Stimulated activated CD8-positive, alpha-beta memory T cell treated with anti-CD3 and anti-CD28 coated beads, Interleukin-7, amount 100 ng/mL, for 48 hours (primary cell): ENCODE measurements at regions not wholly inside any gene's neighbourhood (a gene's known extent, or its start where the extent isn't known, plus 50 kb on each side); places are given as distances from the start of the nearest gene placed in this dataset.

ENCODE experiments used
- DNase-seq, 2 donors: peaks; one replicate each; pipeline ENCODE4 v3.0.0-alpha.2; 2020; ENCODE audit warnings: low read depth in 1 of 2; ENCODE audit errors: extremely low read depth in 1 of 2

DNA sequence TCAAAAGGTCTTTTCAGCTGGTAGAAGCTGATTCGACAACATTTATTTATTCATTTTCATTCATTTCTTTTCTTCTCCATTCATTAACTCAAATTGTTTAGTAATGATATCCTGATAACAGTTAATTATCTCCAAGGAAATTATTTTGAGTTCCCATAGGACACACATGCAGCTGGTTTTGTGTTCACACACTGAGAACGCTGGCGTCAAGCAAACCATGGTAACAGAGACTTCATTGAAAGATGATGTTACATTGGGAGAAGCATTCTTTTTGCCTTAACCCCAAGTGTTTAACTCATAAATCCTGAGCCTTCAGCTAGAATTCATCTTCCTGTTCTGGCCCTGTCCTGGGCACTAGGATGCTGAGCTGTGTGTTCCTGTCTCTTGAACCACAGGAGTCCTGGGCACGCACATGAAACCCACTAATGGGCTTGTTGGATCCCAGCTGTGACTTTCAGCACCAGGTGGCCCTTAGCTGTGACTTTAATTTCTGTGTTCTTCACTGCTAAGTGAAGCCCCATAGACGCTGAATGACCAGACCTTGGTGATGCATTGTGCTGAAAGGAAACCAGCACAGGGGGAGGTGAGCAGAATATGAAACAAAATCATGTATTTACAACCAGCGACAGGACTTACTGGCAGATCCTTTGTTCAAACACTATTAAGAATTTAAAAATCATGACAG lies 121.5 kb upstream of the PRSS58 start:
- DNase-seq: no peak

DNA sequence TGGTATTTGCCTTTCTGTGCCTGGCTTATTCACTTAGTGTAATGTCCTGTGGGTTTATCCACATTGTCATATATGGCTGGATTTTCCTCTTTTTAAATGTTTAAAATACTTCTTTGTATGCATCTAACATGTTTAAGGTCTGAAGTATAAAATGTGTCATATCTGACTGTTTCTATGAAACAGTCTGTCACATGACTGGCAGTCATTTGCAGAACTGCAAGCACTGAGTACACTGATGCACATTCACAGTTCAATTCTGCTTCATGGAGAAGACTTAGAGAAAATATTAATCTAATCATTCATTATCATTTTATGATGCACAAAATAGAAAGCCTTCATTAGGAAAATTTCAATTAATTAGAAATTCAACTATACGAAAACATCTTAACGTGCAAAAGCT lies 119.7 kb upstream of the PRSS58 start:
- no peak for DNase-seq

DNA sequence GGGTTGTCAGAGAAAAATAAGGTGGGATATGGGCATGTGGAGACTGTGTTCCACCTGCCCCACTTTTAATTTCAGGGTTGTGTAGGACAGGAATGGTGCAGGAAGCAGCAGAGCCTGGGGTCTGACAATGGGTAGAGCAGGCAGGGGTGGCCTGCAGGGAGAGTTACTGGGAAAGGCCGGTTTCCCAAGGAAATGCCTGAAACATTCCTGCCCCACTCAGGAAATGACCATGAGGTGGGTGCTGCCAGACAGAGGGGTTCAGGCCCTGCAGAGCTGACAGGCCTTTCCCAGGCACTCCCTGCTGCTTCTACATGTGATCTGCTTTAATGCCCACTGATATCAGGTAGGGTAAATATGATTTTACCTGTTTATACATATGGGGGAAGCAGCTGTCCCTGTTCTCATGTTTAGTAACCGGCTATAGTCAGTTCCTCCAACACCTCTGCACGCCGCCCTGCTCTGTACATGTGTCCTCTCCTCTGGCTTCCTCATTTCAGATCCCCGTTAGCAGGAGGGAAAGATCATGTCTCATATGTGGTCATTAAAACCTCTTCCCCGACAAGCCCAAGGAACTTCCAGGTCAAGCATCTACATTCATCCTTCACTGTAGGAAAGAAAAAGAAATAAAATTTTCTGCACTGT lies 118.6 kb upstream of the PRSS58 start:
- no peak for DNase-seq

DNA sequence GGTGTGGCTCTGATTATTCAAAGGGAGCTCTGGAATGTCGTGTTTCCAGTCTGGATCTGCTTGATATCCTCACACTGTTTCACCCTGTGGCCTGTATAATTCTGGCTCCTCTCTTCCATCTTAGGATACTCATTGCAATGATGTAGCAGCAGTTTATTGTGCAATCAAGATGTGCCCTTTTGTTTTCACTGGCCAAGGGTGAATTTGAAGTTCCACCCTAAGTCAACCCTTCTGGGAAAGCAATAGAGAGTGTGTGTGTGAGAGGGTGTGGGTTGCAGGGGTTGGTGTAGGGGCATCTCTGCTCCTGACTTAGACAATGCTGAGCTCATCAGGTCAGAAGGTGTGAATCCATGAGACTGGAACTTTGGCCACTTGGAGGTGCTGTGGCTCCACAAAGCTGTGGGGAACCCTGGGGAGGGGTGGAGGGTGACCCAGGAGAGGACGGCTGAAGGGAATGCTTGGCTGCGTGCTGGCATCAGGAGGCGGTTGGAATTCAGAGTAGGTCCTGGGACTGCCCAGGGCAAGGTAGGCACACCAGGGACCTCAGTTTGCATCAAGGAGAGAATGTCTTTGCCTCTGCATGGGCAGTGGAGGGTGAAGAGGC lies 118.0 kb upstream of the PRSS58 start:
- no peak for DNase-seq

DNA sequence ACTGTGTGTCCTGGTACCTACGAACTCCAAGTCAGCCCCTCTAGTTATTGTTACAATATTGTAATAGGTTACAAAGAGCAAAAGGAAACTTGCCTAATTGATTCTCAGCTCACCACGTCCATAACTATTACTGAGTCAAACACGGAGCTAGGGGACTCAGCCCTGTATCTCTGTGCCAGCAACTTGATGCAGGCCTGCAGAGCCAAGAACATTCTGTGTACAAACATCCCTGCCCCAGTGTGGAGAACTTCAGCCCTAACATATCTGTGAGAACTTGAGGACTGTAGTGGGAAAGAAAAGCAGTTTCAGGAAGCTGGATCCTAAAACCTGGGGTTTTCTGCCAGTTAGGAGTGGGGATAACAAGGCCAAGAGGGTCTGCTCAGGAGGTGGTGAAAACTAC lies 114.9 kb upstream of the PRSS58 start:
- no peak for DNase-seq

DNA sequence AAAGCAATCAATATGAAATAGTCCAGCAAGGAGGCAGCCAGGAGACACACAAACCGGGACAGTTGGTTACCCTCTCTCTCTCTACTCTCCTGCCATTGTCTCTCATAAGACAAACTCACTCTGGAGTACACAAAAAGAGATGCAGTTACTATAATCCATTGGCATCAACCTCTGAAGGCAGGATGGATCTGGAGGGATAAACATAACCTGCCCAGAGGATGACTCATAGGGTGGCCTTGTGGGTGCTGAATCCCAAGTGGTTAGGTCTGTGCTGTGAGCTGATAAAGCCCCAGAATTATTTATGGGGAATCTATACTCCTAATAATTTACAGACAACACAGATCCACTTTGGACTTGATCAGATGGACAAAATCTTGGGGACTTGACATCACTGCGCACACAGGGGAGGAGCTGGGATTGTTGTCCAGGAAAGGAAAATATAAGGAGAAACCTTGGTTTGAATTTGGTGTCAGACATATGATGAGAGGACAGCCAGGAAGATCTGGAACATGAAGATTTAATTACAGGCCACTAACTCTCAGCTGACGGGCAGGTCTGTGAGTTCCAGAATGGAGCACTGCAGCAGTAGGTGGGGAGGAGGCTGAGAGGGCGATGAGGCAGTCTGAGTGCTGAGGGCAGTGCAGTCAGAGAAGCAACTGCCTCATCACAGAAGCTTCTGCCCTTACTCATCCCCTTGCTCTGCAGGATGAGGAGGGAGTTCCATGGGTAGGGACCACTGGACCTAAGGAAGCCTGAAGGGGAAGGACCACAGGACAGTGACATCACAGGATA lies 113.9 kb upstream of the PRSS58 start:
- no peak for DNase-seq

DNA sequence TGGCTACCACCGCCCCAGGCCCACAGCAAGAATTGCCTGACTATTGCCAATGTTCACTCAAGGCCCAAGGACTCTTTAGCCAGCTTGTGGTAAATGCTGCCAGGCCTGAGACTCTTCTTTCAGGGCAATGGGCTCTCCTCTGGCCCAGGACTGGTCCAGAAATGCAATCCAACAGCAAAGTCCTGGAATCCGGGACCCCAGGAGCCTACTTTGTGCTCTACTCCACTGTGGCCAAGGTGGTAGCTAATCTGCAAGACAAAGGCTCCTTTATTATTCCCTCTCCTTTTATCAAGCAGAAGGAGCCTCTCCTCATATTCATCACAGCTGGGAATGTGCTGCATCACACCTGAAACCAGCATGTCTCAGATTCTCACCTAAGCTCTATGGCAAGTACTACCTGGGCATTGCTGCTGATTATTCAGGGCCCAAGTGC lies 107.6 kb upstream of the PRSS58 start:
- no peak for DNase-seq

DNA sequence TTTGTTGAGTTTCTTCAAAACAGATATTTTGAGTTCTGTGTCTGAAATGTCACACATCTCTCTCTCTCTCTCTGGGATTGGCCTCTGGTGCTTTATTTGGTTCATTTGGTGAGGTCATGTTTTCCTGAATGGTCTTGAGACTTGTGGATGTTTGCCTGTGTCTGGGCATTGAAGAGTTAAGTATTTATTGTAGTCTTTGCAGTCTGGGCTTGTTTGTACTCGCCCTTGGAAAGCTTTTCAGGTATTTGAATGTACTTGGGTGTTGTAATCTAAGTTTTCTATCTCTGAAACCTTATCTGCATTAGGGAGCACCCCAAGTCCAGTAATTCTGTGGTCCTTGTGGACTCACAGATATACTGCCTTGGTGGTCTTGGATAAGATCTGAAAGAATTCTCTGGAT lies 106.7 kb upstream of the PRSS58 start:
- DNase-seq: no peak

DNA sequence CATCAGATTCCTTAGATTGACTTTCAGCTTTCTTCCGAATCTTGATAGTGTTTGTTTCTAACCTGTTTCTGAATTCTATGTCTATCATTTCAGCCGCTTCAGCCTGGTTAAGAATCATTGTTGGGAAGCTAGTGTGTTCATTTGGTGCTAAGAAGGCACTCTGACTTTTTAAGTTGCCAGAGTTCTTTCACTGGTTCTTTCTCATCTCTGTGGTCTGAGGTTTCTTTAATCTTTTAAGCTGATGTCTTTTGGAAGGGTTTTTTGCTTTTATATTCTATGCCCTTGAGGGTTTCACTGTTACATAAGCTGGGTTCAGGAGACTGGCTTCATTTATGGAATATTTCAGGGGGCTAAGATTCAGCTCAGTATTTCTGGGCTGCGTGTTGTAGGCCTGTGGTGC lies 104.5 kb upstream of the PRSS58 start:
- no peak for DNase-seq

DNA sequence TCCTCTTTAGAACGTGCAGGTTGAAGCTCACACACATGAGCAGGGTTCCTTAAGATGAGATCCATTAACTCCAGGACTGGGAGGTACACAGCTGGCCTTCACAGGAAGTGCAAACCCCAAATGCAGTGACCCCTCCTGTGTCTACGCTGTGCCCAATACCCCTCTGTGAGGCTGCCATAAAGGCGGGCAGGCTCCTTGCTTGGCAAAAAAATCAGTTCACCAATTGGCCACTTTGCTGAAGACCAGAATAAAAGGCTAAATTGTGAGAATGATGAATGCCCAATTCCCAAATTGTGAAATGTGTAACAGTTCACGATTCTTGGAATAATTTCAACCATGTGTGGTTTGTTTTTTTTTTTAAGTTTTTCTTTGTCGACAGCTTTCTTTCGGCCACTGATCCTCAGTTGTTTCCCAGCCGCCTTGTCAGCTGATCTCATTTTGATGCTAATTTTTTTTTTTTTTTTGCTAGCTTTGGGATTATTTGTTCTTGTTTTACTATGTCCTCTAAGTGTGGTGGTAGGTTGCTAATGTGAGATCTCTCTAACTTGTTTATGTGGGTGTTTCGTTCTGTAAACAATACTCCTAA lies 101.9 kb upstream of the PRSS58 start:
- no peak for DNase-seq

DNA sequence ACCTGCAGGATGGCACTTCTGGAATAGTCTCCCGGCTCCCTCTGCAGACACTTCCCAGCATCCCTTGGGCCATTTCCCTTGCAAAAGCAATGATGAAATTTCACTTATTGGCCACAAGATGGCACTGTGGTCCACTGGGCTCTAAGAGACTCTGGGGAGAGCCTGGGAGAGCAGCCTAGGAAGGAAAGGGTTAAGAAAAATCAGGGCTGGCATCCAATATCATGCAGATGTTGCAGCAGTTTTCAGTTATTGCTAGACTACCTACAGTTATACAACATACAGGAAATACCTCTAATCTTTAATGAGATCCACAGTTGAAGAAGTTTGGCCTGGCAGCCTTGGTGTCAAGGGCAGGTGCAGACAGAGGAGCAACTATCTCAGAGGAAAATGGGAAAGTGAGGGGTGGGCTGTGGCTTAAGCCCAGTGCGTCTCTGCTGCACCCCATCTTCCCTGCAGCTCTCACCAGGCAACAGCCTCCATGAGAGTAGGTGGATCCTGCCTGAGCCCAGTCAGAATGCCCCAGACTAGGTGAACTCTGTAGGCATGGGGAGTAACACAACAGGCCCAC lies 100.2 kb upstream of the PRSS58 start:
- DNase-seq: no peak

DNA sequence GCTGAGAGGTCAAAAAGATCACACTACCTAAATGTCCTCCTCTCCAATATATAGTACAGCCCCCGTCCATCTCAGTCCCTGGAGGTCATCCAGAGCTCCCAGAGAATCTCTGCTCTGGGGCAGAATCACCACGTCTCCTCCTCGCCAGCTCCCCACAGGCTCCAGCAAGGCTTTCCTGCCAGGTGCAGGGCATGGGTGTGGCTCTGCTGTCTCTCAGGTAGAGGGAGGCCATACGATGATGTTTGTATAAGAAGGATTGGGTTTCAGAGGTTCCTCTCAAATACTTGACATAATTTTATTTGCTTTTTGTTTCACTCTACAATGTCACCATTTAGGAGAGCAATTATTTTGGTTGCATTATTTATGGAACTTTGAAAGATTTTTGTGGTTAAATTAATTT lies 98.3 kb upstream of the PRSS58 start:
- no peak for DNase-seq

DNA sequence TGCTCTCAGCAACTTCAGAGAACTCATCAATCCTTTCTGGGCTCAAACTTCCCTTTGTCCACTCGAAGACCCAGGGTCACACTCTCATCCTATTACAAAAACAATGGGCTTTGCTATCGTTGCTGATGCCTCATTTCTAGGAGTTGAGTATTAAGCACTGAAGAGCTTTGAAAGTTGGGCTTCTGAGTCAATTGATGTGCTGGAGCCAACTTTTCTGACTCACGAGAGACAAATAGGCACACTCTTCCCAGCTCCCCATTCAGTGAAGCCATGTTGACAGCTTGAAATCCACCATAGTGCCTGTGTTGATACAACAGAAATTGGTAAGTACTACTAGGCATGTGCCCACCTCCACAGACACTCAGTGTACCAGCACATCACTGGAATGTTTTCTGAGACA lies 97.5 kb upstream of the PRSS58 start:
- no peak for DNase-seq

DNA sequence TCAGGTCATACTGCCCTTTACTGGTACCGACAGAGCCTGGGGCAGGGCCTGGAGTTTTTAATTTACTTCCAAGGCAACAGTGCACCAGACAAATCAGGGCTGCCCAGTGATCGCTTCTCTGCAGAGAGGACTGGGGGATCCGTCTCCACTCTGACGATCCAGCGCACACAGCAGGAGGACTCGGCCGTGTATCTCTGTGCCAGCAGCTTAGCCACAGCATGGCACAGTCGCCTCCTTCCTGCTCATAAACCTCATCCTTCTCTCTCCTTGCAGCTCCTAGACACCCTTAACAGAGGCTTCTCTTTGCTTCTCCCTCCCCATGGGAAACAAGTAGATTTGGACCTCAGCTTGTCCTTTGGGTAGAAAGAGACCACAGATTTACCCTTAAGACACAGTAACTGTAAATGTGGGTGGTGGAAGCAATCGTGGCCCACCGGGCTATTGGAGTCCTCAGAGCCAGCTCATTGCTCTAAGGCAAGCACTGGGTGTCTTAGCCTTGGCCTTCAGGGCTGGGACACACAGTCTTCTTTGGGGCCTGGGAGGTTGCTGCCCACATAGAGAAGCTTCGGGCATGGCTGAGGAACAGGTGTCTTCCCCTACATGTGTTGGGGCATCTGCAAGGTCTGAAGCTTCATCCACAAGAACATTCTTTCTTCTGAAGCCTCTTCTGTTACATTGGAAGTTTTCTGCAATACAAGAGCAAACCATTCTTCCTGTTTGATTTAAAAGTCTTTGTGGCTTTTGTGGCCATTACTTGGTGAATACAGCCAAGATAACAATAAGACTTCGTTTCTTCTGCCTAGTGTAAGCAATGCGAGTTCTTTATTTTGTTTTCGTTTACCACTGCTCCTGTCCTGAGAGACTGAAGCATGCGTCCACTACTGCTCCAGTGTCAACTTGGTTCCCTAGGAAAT lies 95.5 kb upstream of the PRSS58 start:
- no peak for DNase-seq

DNA sequence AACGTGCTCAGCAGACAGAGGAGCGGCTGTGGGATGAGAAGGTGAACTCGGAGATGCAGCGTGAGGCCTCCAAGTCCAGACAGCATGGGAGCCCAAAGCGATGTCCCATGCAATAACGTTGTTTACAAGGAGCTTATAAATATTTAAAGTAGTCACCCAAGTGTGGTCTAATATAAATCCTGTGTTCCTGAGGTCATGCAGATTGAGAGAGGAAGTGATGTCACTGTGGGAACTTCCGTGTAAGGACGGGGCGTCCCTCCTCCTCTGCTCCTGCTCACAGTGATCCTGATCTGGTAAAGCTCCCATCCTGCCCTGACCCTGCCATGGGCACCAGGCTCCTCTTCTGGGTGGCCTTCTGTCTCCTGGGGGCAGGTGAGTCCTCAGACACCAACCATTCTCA lies 94.7 kb upstream of the PRSS58 start:
- no peak for DNase-seq

DNA sequence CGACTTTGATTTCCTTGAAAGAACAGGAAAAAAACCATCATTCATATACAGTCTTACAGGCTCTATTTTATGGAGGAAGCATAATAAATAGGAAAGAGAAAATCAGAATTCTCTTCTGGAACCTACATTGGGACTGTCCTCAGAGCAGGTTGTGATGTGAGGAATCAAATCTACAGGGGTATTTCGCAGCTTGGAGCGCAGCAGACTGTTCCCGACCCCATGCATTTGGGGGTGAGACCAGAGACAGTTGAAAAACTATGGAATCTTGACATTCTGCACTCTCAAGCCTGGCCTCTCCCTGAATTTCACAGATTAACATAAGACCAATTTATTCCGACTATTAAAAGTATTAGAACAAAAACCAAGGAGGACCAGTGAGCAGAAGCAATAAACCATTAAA lies 93.3 kb upstream of the PRSS58 start:
- no peak for DNase-seq

DNA sequence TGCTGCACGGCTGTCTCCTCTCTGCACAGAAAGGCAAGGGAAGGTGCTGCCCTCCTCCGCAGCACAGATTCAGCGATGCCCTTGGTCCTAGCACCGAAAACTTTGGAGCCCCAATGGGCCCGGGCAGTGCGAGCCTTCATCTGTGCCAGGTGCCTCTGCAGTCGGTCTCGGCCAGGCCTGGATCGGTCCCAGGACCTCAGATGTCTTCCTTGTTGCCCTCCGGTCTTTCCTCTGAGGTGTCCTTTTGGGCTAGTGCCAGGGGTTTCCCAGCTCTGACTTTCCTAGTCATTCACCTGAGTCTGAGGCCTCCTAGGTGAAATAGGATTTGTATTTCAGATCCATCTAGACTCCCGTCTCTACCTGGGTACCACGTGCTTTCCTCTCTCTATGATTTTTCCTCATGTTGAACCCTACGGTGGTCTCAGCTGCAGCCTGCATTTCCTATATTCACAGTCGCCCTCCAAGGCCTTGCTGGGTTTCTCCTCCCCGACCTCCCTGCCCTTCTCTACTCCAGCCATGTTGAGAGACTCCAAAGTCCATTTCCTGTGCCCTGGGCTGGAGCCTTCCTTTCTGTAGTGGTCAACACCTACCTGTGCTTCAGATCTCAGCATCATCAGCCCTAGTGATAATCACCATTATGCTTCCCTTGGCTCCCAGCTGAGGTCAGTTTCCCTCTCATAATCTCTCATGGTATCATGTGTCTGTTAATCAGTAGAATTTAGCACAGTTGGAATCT lies 92.0 kb upstream of the PRSS58 start:
- no peak for DNase-seq

DNA sequence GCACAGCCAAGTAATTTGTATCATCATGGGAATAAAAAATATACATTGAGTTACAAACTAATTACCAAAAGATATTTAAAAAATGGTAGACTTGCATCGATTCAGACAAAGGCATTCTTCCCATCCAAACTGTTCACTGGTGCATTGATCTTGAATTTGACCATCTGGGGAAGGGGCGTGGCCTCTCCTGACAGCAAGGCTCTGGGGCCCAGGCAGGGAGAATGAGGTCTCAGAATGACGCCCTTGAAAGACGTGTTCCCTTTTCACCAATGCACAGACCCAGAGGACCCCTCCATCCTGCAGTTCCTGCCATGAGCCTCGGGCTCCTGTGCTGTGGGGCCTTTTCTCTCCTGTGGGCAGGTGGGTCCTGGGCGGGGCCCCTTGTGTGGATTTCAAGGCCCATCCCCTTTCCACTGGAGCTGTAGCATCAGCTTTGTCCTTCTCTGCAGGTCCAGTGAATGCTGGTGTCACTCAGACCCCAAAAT lies 91.1 kb upstream of the PRSS58 start:
- DNase-seq: no peak

DNA sequence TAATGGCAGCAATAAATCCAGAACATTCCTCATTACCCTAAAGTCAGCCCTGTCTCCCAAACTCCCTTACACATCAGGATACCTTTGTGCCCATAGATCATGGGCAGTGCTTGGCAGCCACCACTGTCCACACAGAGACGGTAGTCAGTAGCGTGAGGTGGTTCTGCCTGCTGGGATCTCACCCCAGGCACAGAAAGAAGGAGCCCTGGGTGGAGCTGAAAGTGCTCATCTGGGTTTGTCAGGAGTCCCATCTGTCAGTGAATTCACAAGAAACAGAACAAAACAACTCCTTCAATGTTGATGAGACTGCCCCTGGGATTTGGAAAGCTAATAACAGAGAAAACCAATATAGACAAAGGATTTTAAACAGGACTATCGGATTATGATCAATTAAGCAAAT lies 90.2 kb upstream of the PRSS58 start:
- no peak for DNase-seq
